ENCODE measurements at regions not wholly inside any gene's neighbourhood (a gene's known extent, or its start where the extent isn't known, plus 50 kb on each side); places are given as distances from the start of the nearest gene placed in this dataset.

- TF ChIP-seq TAF1 (IDR thresholded peaks at IDR 0.05; ENCODE audit: borderline replicate concordance, low read depth, low read length) (no peak), POLR2A (IDR thresholded peaks at IDR 0.05; ENCODE audit: low read depth, low read length) (no peak), POLR2AphosphoS5 (IDR thresholded peaks at IDR 0.05; ENCODE audit: low read depth, low read length) (no peak)
Measured at GRCh38 chr2:57539761-57540160, 506.8 kb upstream of the VRK2 start.

Measured in GM12892 (cell line).